Stomach (tissue), 8 donors: ENCODE measurements at regions not wholly inside any gene's neighbourhood (a gene's known extent, or its start where the extent isn't known, plus 50 kb on each side); places are given as distances from the start of the nearest gene placed in this dataset.

ENCODE experiments used
- DNase-seq, 2 donors: peaks; one replicate each; pipeline versions ENCODE4 v3.0.0 to v3.0.0-alpha.2; 2013 to 2019
- H3K27ac ChIP-seq, 5 donors: fragments of 200-600 bp in 4 of 5; sonication (generic) in 4 of 5; one replicate each; pipeline ENCODE4 v1.5.1; 2013 to 2019; ENCODE audit warnings: mild to moderate bottlenecking in 1 of 5, moderate library complexity in 1 of 5
- H3K27me3 ChIP-seq, 3 donors: fragments of 200-600 bp; sonication (generic); one replicate each; pipeline ENCODE4 v1.5.1; 2017 to 2019; ENCODE audit warnings: mixed run types in 1 of 3
- H3K36me3 ChIP-seq, 4 donors: fragments of 200-600 bp; sonication (generic); 1 replicate in 3 of 4; 2 replicates in 1 of 4; pipeline ENCODE4 v1.5.1; 2016 to 2019
- H3K4me1 ChIP-seq, 4 donors: fragments of 200-600 bp; sonication (generic); one replicate each; pipeline ENCODE4 v1.5.1; 2016 to 2019
- H3K4me3 ChIP-seq, 4 donors: fragments of 200-600 bp; sonication (generic) in 3 of 4; one replicate each; pipeline ENCODE4 v1.5.1; 2016 to 2019; ENCODE audit warnings: mild to moderate bottlenecking in 1 of 4
- H3K9me3 ChIP-seq, 4 donors: fragments of 200-600 bp; sonication (generic); one replicate each; pipeline ENCODE4 v1.5.1; 2016 to 2019
- CTCF ChIP-seq, 7 experiments: fragments of 450-650 bp in 4 of 7; fragments of 200-600 bp in 3 of 7; sonication (generic) in 3 of 7; IDR thresholded peaks; one replicate each; pipeline ENCODE4 v1.5.1; 2016 to 2019; ENCODE audit warnings: antibody characterized with exemption in 7 of 7, control low read depth in 2 of 7, mild to moderate bottlenecking in 1 of 7
- EP300 ChIP-seq: sonication (generic); formaldehyde crosslinking; IDR thresholded peaks from one replicate; pipeline ENCODE4 v1.6.1; 2017; ENCODE audit warnings: antibody characterized with exemption
- POLR2A ChIP-seq, 4 donors: fragments of 450-650 bp; IDR thresholded peaks; one replicate each; pipeline ENCODE4 v1.6.1; 2016; ENCODE audit warnings: antibody characterized with exemption in 4 of 4, control low read depth in 2 of 4, mild to moderate bottlenecking in 1 of 4, moderate library complexity in 1 of 4
- POLR2AphosphoS5 ChIP-seq, 3 donors: sonication (generic); formaldehyde crosslinking; IDR thresholded peaks; one replicate each; pipeline ENCODE4 v1.6.1; 2016; ENCODE audit warnings: antibody characterized with exemption in 3 of 3
- WGBS, 5 donors: extraction: QIAGEN DNeasy Blood & Tissue Kit in 3 of 5; methylation state at CpG; one replicate each; pipeline versions ENCODE4 v1.1.5 to v1.1.7; 2013 to 2018; 5-methylcytosine and 5-hydroxymethylcytosine counted together
- intact Hi-C: fragments of 100-400 bp; cut with DNase I; formaldehyde crosslinking; loops from one replicate; pipeline ENCODE4 v1.15.1; 2023; ENCODE audit warnings: low total_unique reads
- donor health status: healthy with polysubstance abuse.
- donor health status: Bipolar disorder and iron deficiency.
- donor health status: healthy.

GRCh38 chr2:128368437-128369107 is 49.9 kb upstream of the HS6ST1 start:
- Histone ChIP-seq H3K36me3 (no peaks in the 10 kb centered on the region), H3K4me3 (no peak overlapping the region), H3K9me3 (no peaks in the 10 kb centered on the region), H3K27me3 (no peaks in the 10 kb centered on the region), H3K4me1 (peaks cover 0 to 13% (median 5%) of the 10 kb centered on the region in 4 donors), H3K27ac (no peak overlapping the region)
- no peak for DNase-seq
- intact Hi-C loops: no loop called here
- TF ChIP-seq POLR2A (IDR thresholded peaks at IDR 0.05): no peak
- no peak for TF ChIP-seq CTCF (IDR thresholded peaks at IDR 0.05)
- no peak for TF ChIP-seq EP300
- TF ChIP-seq POLR2AphosphoS5 (IDR thresholded peaks at IDR 0.05): no peak
- WGBS, 5 donors: 91 to 94% (median 93%) methylated on average over 17 to 21 of the region's 21 CpGs

DNA sequence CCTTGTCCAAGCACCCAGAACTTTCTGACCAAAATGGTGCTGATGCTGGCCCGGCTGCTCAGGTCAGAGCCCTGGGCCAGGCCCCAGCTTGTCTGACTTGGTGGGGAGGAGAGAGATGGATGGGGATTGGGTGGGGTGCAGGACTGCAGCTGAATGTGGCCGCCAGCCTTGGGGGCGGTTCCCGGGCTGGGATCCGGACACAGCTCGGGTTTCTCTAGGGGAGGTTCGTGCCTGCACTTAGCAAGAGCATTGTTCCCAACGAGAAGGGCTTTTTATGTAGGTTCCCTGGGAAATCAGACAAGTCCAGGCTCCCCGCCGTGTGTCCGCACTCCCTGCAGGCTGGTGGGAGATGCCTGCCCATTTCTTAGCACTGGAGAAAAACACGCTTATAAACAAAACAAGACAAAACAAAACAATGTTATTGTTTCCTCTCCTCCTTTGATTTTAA is 50.5 kb upstream of the HS6ST1 start:
- intact Hi-C loops: no loop called here
- no peaks in the 10 kb centered on the region for H3K9me3 ChIP-seq
- H3K4me3 ChIP-seq: no peak overlapping the region
- no peak for TF ChIP-seq CTCF (IDR thresholded peaks at IDR 0.05)
- TF ChIP-seq EP300: no peak
- no peak for TF ChIP-seq POLR2AphosphoS5 (IDR thresholded peaks at IDR 0.05)
- no peak for TF ChIP-seq POLR2A (IDR thresholded peaks at IDR 0.05)
- DNase-seq: peak; percentile 18 to 75
- no peaks in the 10 kb centered on the region for H3K36me3 ChIP-seq
- H3K27ac ChIP-seq: no peak overlapping the region
- peaks cover 0 to 19% (median 10%) of the 10 kb centered on the region in 4 donors for H3K4me1 ChIP-seq
- 60 to 66% (median 62%) methylated on average over 8 to 12 of the region's 12 CpGs for WGBS, 5 donors
- no peaks in the 10 kb centered on the region for H3K27me3 ChIP-seq

- H3K27ac ChIP-seq: no peak overlapping the region
- peak in 1 of 2 donors; percentile 21 for DNase-seq
- intact Hi-C loops: no loop called here
- no peaks in the 10 kb centered on the region for H3K36me3 ChIP-seq
- 65 to 68% (median 66%) methylated on average over 17 of the region's 17 CpGs for WGBS, 5 donors
- H3K4me3 ChIP-seq: no peak overlapping the region
- TF ChIP-seq EP300: no peak
- TF ChIP-seq POLR2A (IDR thresholded peaks at IDR 0.05): no peak
- no peak for TF ChIP-seq POLR2AphosphoS5 (IDR thresholded peaks at IDR 0.05)
- no peak for TF ChIP-seq CTCF (IDR thresholded peaks at IDR 0.05)
- H3K9me3 ChIP-seq: no peaks in the 10 kb centered on the region
- H3K27me3 ChIP-seq: no peaks in the 10 kb centered on the region
- peaks cover 5 to 26% (median 17%) of the 10 kb centered on the region in 4 donors for H3K4me1 ChIP-seq
These were observed 51.2 kb upstream of the HS6ST1 start for GRCh38 chr2:128369602-128370467.

GRCh38 chr2:128370468-128371247 is 52.0 kb upstream of the HS6ST1 start:
- DNase-seq: peak in 1 of 2 donors; percentile 20
- H3K4me1 ChIP-seq: peaks cover 13 to 34% (median 23%) of the 10 kb centered on the region in 4 donors
- no peak overlapping the region for H3K4me3 ChIP-seq
- H3K27me3 ChIP-seq: no peaks in the 10 kb centered on the region
- no peaks in the 10 kb centered on the region for H3K9me3 ChIP-seq
- 81 to 86% (median 83%) methylated on average over 22 to 27 of the region's 27 CpGs for WGBS, 5 donors
- TF ChIP-seq POLR2A (IDR thresholded peaks at IDR 0.05): no peak
- TF ChIP-seq EP300: no peak
- no peak for TF ChIP-seq CTCF (IDR thresholded peaks at IDR 0.05)
- no peak for TF ChIP-seq POLR2AphosphoS5 (IDR thresholded peaks at IDR 0.05)
- intact Hi-C loops: no loop called here
- no peak overlapping the region for H3K27ac ChIP-seq
- no peaks in the 10 kb centered on the region for H3K36me3 ChIP-seq
